CD4-positive, alpha-beta T cell treated with Interleukin-17A for 1 hour (primary cell): ENCODE measurements at regions not wholly inside any gene's neighbourhood (a gene's known extent, or its start where the extent isn't known, plus 50 kb on each side); places are given as distances from the start of the nearest gene placed in this dataset.

Experiments
- DNase-seq: peaks from one replicate; pipeline ENCODE4 v3.0.0-alpha.2; 2020

GRCh38 chr3:74506246-74506645 lies 108.2 kb downstream of the CNTN3 start:
- no peak for DNase-seq

GRCh38 chr3:74501007-74501406 lies 113.5 kb downstream of the CNTN3 start:
- no peak for DNase-seq

- DNase-seq, result no peak
Measured at GRCh38 chr3:74500257-74500656, 114.2 kb downstream of the CNTN3 start.

- no peak for DNase-seq
Measured at GRCh38 chr3:74491874-74492273, 122.6 kb downstream of the CNTN3 start.

GRCh38 chr3:74489050-74489792 lies 125.2 kb downstream of the CNTN3 start:
- no peak for DNase-seq

- DNase-seq, result no peak
Measured at GRCh38 chr3:74479915-74480314, 134.5 kb downstream of the CNTN3 start.

- DNase-seq, result no peak
Measured at GRCh38 chr3:74470313-74470712, 144.1 kb downstream of the CNTN3 start.

GRCh38 chr3:74469713-74470112 lies 144.7 kb downstream of the CNTN3 start:
- no peak for DNase-seq

- DNase-seq, result no peak
Measured at GRCh38 chr3:74469151-74469550, 145.3 kb downstream of the CNTN3 start.

GRCh38 chr3:74465715-74466410 lies 148.6 kb downstream of the CNTN3 start:
- DNase-seq, result no peak

GRCh38 chr3:74463515-74463914 lies 150.9 kb downstream of the CNTN3 start:
- DNase-seq, result no peak

GRCh38 chr3:74456166-74456565 lies 158.3 kb downstream of the CNTN3 start:
- DNase-seq, result no peak

GRCh38 chr3:74447221-74447620 lies 167.2 kb downstream of the CNTN3 start:
- no peak for DNase-seq

GRCh38 chr3:74445541-74445940 lies 168.9 kb downstream of the CNTN3 start:
- DNase-seq, result no peak

- DNase-seq, result no peak
Measured at GRCh38 chr3:74443102-74443501, 171.4 kb downstream of the CNTN3 start.

GRCh38 chr3:74442683-74443082 lies 171.8 kb downstream of the CNTN3 start:
- DNase-seq, result no peak

GRCh38 chr3:74442068-74442467 lies 172.4 kb downstream of the CNTN3 start:
- DNase-seq, result no peak

- DNase-seq, result no peak
Measured at GRCh38 chr3:74436184-74436583, 178.3 kb downstream of the CNTN3 start.

- no peak for DNase-seq
Measured at GRCh38 chr3:74435631-74436030, 178.8 kb downstream of the CNTN3 start.

GRCh38 chr3:74434406-74434805 lies 180.1 kb downstream of the CNTN3 start:
- no peak for DNase-seq

- DNase-seq, result no peak
Measured at GRCh38 chr3:74426571-74426970, 187.9 kb downstream of the CNTN3 start.

GRCh38 chr3:74423867-74424266 lies 190.6 kb downstream of the CNTN3 start:
- no peak for DNase-seq

- no peak for DNase-seq
Measured at GRCh38 chr3:74420538-74421124, 193.8 kb downstream of the CNTN3 start.

- DNase-seq, result no peak
Measured at GRCh38 chr3:74415731-74416130, 198.7 kb downstream of the CNTN3 start.
